Neural cell (in vitro differentiated cells): ENCODE measurements at regions not wholly inside any gene's neighbourhood (a gene's known extent, or its start where the extent isn't known, plus 50 kb on each side); places are given as distances from the start of the nearest gene placed in this dataset.

ENCODE experiments used
- H2AFZ ChIP-seq: fragments of 200-600, 300-800 bp; sonication (generic), shearing (Covaris generic); 2 replicates; pipeline ENCODE4 v1.6.0; 2014; ENCODE audit warnings: low read depth, mild to moderate bottlenecking, antibody characterized with exemption, low read length, moderate library complexity
- H3F3A ChIP-seq: fragments of 200-600 bp; shearing (Covaris generic); 2 replicates; pipeline ENCODE4 v1.6.1; 2016; ENCODE audit warnings: mild to moderate bottlenecking, moderate library complexity, mixed read lengths, antibody characterized with exemption, low read length; ENCODE audit not compliant: insufficient read depth, poor library complexity, severe bottlenecking
- H3K27ac ChIP-seq: fragments of 200-600, 300-800 bp; sonication (generic), shearing (Covaris generic); 2 replicates; pipeline ENCODE4 v1.5.1; 2014; ENCODE audit warnings: mild to moderate bottlenecking, low read length, moderate library complexity
- H3K27me3 ChIP-seq: fragments of 300-800, 200-600 bp; sonication (generic), shearing (Covaris generic); 2 replicates; pipeline ENCODE4 v1.6.0; 2014; ENCODE audit warnings: mild to moderate bottlenecking, low read depth, low read length, moderate library complexity; ENCODE audit not compliant: insufficient read depth
- H3K36me3 ChIP-seq: fragments of 300-800, 200-600 bp; sonication (generic), shearing (Covaris generic); 2 replicates; pipeline ENCODE4 v1.5.1; 2014; ENCODE audit warnings: mild to moderate bottlenecking, antibody characterized with exemption, low read length, moderate library complexity; ENCODE audit not compliant: insufficient read depth
- H3K4me2 ChIP-seq: fragments of 300-800, 200-600 bp; sonication (generic), shearing (Covaris generic); 2 replicates; pipeline ENCODE4 v1.6.0; 2014; ENCODE audit warnings: mild to moderate bottlenecking, low read length
- H3K4me3 ChIP-seq: fragments of 300-800, 200-600 bp; sonication (generic), shearing (Covaris generic); 2 replicates; pipeline ENCODE4 v1.5.1; 2014; ENCODE audit warnings: mild to moderate bottlenecking, low read length, moderate library complexity
- H3K79me2 ChIP-seq: fragments of 200-600 bp; shearing (Covaris generic); replicated peaks from 2 replicates; pipeline ENCODE4 v1.6.0; 2014; ENCODE audit warnings: mild to moderate bottlenecking, low read length, moderate library complexity; ENCODE audit not compliant: insufficient read depth
- H3K9ac ChIP-seq: fragments of 300-800, 200-600 bp; sonication (generic), shearing (Covaris generic); 2 replicates; pipeline ENCODE4 v1.6.1; 2016; ENCODE audit warnings: mild to moderate bottlenecking, low read length, mixed read lengths
- H3K9me2 ChIP-seq: fragments of 200-600 bp; shearing (Covaris generic); 2 replicates; pipeline ENCODE4 v1.6.1; 2016; ENCODE audit warnings: mild to moderate bottlenecking, low read length, mixed read lengths; ENCODE audit not compliant: insufficient read depth
- H3K9me3 ChIP-seq: fragments of 200-600, 300-800 bp; sonication (generic), shearing (Covaris generic); 2 replicates; pipeline ENCODE4 v1.6.1; 2016; ENCODE audit warnings: mild to moderate bottlenecking, mixed run types, low read length, moderate library complexity, mixed read lengths
- H4K20me1 ChIP-seq: fragments of 200-600 bp; shearing (Covaris generic); 2 replicates; pipeline ENCODE4 v1.6.1; 2016; ENCODE audit warnings: mild to moderate bottlenecking, mixed run types; ENCODE audit not compliant: insufficient read depth
- EP300 ChIP-seq: fragments of 450-650 bp; conservative IDR thresholded peaks from 2 replicates; pipeline ENCODE4 v1.6.1; 2014; ENCODE audit warnings: antibody characterized with exemption, mild to moderate bottlenecking, moderate library complexity; ENCODE audit not compliant: poor library complexity, severe bottlenecking
- EZH2 ChIP-seq: fragments of 200-600, 300-800 bp; shearing (Covaris generic), sonication (generic); IDR thresholded peaks from 2 replicates; pipeline ENCODE4 v1.6.1; 2014; ENCODE audit warnings: antibody characterized with exemption, low read length, borderline replicate concordance, mild to moderate bottlenecking; ENCODE audit not compliant: insufficient read depth, poor library complexity, severe bottlenecking
- MXI1 ChIP-seq: fragments of 450-650 bp; conservative IDR thresholded peaks from 2 replicates; pipeline ENCODE4 v1.6.1; 2014; ENCODE audit warnings: antibody characterized with exemption, mild to moderate bottlenecking; ENCODE audit not compliant: poor library complexity, severe bottlenecking
- POLR2AphosphoS5 ChIP-seq: IDR thresholded peaks from 2 replicates; pipeline ENCODE4 v1.6.1; 2012
- RAD21 ChIP-seq: fragments of 450-650 bp; conservative IDR thresholded peaks from 2 replicates; pipeline ENCODE4 v1.6.1; 2014; ENCODE audit warnings: antibody characterized with exemption, mild to moderate bottlenecking, moderate library complexity
- SMC3 ChIP-seq: fragments of 450-650 bp; conservative IDR thresholded peaks from 2 replicates; pipeline ENCODE4 v1.6.1; 2014; ENCODE audit warnings: antibody characterized with exemption, mild to moderate bottlenecking, moderate library complexity; ENCODE audit not compliant: poor library complexity
- TAF1 ChIP-seq: IDR thresholded peaks from 2 replicates; pipeline ENCODE4 v1.6.1; 2012; ENCODE audit warnings: low read depth
- TF ChIP-seq, protein P1 (sequence below): IDR thresholded peaks from 2 replicates; pipeline ENCODE4 v1.6.1; 2012; ENCODE audit warnings: borderline replicate concordance
- TF ChIP-seq, protein P2 (sequence below): fragments of 450-650 bp; IDR thresholded peaks from 2 replicates; pipeline ENCODE4 v1.5.1; 2014; ENCODE audit warnings: antibody characterized with exemption, mild to moderate bottlenecking, moderate library complexity; ENCODE audit not compliant: poor library complexity, severe bottlenecking

DNA sequence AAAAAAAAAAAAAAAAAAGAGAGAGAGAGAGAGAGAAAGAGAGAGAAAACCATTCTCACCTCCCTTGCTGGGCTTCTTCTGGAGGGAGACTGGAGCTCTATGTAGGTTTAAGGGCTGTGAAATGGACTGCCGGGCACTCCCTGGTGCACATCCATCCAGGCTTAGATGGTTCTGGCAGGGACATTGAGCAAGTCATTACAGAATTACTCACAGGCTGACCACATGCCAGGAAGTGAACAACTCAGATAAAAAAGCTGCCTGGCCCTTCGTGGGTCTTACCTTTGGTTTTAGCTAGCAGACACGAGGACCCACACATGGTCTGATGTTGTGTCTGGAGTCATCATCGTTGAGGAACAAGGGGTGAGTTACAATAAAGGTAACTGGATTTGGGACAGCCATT is 847.4 kb upstream of the EEF2KMT start:
- H2AFZ ChIP-seq: no peak overlapping the region
- no peaks in the 10 kb centered on the region for H3K9me3 ChIP-seq
- H3K27me3 ChIP-seq: no peaks in the 10 kb centered on the region

DNA sequence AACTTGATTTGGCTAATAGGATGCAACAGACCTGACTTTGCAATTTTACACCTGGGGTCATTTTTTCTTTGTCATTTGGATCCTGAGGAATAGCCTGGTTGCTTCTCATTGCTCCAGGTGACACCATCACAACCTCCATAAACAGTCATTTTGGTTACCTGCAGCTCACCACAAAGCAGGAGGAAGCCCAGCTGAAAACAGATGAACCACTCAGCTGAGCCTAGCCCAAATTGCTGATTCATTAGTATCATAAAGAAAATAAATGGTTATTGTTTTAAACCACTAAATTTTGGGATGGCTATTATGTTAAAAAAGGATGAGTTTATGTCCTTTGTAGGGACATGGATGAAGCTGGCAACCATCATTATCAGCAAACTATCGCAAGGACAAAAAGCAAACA is 841.0 kb upstream of the EEF2KMT start:
- no peaks in the 10 kb centered on the region for H3K9me3 ChIP-seq
- no peak overlapping the region for H3K27ac ChIP-seq
- no peaks in the 10 kb centered on the region for H3K36me3 ChIP-seq
- no peaks in the 10 kb centered on the region for H3K79me2 ChIP-seq
- H4K20me1 ChIP-seq: no peaks in the 10 kb centered on the region
- H3K9me2 ChIP-seq: no peaks in the 10 kb centered on the region
- H3K27me3 ChIP-seq: no peaks in the 10 kb centered on the region
- H3K4me3 ChIP-seq: no peak overlapping the region
- H2AFZ ChIP-seq: no peak overlapping the region
- H3K9ac ChIP-seq: no peak overlapping the region
- H3K4me2 ChIP-seq: no peak overlapping the region
- TF ChIP-seq EP300: no peak
- TF ChIP-seq RAD21: no peak
- TF ChIP-seq, protein P1, sequence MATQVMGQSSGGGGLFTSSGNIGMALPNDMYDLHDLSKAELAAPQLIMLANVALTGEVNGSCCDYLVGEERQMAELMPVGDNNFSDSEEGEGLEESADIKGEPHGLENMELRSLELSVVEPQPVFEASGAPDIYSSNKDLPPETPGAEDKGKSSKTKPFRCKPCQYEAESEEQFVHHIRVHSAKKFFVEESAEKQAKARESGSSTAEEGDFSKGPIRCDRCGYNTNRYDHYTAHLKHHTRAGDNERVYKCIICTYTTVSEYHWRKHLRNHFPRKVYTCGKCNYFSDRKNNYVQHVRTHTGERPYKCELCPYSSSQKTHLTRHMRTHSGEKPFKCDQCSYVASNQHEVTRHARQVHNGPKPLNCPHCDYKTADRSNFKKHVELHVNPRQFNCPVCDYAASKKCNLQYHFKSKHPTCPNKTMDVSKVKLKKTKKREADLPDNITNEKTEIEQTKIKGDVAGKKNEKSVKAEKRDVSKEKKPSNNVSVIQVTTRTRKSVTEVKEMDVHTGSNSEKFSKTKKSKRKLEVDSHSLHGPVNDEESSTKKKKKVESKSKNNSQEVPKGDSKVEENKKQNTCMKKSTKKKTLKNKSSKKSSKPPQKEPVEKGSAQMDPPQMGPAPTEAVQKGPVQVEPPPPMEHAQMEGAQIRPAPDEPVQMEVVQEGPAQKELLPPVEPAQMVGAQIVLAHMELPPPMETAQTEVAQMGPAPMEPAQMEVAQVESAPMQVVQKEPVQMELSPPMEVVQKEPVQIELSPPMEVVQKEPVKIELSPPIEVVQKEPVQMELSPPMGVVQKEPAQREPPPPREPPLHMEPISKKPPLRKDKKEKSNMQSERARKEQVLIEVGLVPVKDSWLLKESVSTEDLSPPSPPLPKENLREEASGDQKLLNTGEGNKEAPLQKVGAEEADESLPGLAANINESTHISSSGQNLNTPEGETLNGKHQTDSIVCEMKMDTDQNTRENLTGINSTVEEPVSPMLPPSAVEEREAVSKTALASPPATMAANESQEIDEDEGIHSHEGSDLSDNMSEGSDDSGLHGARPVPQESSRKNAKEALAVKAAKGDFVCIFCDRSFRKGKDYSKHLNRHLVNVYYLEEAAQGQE: no peak
- TF ChIP-seq EZH2: no peak
- no peak for TF ChIP-seq MXI1
- no peak for TF ChIP-seq SMC3
- TF ChIP-seq POLR2AphosphoS5: no peak
- no peak for TF ChIP-seq TAF1
- TF ChIP-seq, protein P2, sequence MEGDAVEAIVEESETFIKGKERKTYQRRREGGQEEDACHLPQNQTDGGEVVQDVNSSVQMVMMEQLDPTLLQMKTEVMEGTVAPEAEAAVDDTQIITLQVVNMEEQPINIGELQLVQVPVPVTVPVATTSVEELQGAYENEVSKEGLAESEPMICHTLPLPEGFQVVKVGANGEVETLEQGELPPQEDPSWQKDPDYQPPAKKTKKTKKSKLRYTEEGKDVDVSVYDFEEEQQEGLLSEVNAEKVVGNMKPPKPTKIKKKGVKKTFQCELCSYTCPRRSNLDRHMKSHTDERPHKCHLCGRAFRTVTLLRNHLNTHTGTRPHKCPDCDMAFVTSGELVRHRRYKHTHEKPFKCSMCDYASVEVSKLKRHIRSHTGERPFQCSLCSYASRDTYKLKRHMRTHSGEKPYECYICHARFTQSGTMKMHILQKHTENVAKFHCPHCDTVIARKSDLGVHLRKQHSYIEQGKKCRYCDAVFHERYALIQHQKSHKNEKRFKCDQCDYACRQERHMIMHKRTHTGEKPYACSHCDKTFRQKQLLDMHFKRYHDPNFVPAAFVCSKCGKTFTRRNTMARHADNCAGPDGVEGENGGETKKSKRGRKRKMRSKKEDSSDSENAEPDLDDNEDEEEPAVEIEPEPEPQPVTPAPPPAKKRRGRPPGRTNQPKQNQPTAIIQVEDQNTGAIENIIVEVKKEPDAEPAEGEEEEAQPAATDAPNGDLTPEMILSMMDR: no peak
- H3F3A ChIP-seq: no peaks in the 10 kb centered on the region

More for the DNA sequence above, 847.4 kb upstream of the EEF2KMT start:
- Histone ChIP-seq H3K79me2 (no peaks in the 10 kb centered on the region), H3K4me2 (no peak overlapping the region), H3F3A (no peaks in the 10 kb centered on the region), H3K36me3 (no peaks in the 10 kb centered on the region), H4K20me1 (no peaks in the 10 kb centered on the region), H3K4me3 (no peak overlapping the region), H3K27ac (no peak overlapping the region), H3K9me2 (no peaks in the 10 kb centered on the region), H3K9ac (no peak overlapping the region)
- TF ChIP-seq TAF1 (no peak), EZH2 (no peak), MXI1 (no peak), EP300 (no peak), POLR2AphosphoS5 (no peak), SMC3 (no peak), RAD21 (no peak)
- TF ChIP-seq, protein P1: no peak
- TF ChIP-seq, protein P2: no peak
